ENCODE measurements at regions not wholly inside any gene's neighbourhood (a gene's known extent, or its start where the extent isn't known, plus 50 kb on each side); places are given as distances from the start of the nearest gene placed in this dataset.
"Not testable (repeated sequence)": the region's sequence is repeated elsewhere in the genome, so short reads cannot be mapped to it uniquely, and the experiment has no call there.

DNA sequence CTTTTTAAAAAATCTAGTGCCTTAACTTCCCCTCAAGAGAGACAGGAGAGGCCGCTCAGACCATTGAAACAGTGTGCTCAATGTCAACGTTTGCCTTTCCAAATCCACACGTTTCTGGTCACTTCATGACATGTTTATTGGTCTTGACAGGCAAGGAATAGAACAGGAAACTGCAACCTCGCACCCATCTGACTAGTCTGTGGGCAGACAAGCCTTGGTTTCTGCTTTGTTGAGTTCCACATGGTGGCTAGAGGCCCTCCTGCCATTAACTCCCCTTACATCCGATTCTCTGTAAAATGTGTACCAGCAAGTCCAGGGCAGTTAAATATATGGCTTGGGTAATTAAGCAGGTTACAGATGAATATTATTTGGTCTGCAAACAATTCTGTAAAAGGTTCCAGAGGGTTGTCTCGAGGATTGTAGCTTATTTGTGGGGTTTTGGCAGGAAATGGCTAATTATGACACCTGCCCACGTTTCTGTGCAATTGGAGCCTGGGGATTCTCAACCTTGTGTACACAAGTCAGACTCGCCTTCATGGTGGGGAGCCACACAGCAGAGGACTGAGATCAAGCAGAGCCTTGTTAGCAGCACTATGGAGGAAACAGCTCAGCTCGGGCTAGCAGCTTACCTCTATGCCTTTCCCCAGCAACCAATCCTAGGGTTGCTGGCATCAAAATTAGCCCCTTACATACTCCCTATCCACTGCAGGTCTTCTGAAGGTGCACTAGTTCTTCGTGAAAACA lies 317.5 kb upstream of the IGF1R start:
- DNase-seq: no peak

DNA sequence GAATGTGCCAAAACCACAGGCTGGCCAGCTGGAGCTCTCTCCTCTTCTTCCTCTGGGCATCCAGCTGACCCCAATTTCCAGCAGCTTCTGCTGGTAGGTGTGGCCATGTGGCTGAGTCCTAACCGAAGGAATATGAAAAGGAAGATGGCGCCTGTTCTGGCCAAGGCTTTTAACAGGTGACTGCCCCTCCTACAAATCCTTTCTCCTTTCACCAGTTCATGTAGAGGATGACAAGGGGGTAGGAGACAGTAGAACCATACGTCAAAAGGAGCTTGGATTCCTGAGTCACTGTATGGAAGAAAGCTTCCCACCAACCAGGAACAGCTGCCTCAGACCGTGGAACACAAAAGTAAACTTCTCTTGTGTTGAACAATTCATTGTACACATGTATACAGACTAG lies 316.7 kb upstream of the IGF1R start:
- no peak for DNase-seq

DNA sequence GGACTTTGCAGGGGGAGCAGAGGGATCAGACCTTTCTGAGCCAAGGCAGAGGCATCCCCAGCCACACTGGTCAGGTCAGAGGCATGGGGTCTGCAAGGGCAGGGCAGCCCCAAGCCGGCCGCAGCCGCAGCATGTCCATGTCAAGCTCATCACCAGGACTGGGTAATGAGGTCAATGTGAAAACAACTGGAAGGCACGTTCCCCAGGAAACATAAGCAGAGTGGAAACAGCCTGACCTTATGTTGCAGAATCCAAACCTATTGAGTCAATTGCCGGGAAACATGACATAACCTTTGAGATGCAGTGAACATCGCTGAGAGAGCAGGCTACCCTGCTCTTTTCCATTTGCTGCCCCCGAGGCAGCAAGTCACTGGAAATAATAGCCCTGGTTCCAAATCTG lies 315.1 kb upstream of the IGF1R start:
- no peak for DNase-seq

DNA sequence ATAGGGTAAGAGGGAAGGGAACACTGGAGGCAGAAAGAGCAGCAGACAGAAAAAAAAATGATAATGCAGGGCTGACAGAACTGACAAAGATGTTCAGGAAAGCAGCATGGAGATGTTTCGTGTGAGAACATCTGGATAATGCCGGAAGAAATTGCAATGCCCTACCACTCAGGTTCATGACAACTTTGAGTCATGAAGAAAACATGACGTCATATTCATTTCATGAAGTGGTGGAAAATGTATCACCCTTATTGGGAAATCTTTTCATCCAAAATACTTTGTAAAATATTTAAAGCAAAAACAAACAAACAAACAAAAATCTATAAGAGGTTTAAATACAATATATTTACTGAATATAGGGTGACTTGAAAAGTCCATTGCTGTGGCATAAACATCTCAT lies 305.4 kb upstream of the IGF1R start:
- no peak for DNase-seq

DNA sequence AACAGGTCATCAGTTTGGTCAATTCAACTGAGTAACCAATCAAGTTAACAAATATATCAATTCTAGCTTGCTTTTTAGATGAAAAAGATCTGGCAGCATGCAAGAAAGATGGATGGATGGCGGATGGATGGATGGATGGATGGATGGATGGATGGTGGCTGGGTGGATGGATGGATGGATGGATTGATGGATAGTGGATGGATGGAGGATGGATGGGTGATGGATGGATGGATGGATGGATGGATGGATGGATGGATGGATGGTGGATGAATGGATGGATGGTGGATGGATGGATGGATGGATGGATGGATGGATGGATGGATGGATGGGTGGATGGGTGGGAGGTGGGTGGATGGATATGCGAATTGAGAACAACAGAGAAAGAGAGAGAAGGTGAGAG lies 303.7 kb upstream of the IGF1R start:
- DNase-seq: no peak

DNA sequence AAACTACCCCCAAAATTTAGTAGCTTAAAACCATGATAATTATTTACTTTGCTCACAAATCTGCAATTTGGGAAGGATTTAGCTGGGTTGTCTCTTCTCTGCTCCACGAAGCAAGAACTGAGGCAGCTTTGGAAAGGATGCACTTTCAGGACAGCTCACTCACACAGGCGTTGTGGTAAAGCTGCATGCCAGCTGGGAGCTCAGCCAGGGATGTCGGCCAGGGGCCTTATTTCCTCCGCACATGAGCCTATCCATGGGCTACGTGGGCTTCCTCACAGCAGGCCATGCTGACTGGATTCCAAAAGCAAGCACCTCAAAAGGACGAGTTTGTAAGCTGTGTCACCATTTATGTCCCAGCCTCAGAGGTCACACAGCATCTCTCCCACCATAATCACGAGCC lies 301.3 kb upstream of the IGF1R start:
- DNase-seq: no peak

DNA sequence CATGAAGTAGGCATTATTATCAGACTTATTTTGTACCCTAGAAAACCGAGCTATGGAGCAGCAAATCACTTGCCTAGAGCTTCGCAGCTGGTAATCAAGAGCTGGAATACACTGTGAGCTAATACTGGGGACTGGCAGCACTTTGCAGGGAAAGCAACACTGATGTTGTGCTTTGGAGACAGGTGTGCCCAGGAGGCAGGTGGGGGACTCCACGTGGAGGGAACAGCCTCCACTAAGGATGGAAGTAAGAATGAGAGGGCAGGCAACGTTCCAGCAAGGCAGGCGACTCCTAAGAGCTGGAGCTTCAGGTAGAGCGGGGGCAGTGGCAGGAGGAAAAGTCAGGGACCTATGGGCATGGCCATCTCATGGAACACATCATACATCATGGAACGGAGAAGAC lies 300.5 kb upstream of the IGF1R start:
- DNase-seq: no peak

DNA sequence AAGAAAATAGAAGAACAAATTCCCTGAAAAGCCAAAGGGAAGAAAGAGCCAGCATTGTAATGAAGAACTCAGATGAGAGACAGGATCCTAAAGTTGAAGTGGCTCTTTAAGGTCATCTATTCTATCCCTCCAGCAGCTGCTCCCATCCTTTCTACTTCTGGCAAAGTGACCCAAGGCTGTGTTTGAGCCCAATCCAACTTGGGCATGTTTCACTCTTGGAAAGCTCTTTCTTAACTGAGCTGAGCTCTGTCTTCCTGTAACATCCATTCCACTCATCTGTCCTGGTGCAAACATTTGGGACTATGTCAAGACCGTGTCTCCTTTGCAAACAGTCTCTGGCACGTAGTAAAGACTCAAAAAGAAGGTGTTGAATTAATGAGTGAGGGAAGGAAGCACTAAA lies 298.1 kb upstream of the IGF1R start:
- no peak for DNase-seq

DNA sequence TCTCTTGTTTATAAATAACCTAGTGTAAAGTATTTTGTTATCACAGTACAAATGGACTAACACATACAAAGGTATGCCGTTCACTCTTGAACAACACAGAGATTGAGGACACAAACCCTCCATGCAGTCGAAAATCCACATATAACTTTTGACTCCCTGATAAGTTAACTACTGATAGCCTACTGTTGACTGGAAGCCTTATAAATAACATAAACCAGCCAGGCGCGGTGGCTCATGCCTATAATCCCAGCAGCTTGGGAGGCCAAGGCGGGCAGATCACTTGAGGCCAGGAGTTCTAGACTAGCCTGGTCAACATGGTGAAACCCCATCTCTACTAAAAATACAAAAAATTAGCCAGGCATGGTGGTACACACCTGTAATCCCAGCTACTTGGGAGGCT lies 290.1 kb upstream of the IGF1R start:
- DNase-seq: not testable (repeated sequence)

DNA sequence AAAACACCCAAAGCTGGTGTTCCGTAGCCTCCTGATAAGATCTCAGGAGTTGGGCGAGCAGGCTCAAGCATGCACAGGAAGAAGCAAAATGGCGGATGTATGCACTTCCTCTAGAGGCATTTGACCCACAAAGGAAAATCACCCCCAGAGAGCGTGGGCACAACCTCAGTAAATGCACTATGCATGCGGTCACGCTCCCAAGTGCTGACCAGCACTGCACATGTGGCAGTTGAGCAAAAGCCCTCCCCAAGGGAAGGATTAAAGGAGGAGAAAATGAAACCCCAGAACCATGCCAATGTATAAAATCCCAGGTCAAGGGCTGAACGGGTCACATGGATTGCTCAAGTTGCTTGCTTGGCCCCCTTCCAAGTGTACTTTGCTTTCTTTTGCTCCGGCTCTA lies 289.4 kb upstream of the IGF1R start:
- no peak for DNase-seq

DNA sequence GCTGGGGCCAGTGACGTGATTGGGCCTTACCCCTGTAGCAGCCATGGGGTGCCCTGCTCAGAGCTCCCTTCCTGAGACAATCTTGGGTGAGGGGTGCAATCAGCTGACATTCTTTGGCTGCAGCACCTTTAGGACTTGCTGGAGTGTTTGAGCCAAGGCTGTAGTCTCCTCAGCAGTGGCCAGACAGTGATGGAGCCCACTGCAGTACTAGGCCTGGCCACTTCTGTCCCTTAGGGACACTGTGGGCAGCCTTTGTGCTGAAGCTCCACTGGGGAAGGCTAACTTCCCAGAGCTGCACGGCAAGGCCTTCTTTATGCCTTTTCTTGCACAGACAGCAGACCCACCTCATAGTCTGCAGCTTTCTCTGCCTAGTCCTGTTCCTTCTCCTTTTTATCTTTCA lies 284.9 kb upstream of the IGF1R start:
- no peak for DNase-seq

DNA sequence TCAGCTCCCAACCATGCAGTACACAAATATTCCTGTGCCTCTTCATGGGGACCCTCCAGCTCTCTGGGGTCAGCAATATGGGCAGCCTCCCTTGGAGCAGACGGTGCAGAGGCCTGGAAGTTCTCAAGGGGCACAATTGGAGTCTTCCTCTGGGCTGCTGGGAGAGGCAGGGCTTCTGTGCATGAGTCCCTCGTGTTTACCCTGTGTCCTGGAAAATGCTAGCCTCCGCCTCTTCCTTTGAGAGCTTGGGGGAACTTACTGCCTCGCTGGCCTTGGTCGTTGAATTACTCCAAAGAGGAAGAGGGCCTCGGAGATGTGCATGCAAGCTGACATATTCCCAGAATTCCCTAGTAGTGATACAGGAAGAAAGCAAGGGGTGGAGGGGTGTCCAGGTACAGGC lies 284.4 kb upstream of the IGF1R start:
- no peak for DNase-seq

DNA sequence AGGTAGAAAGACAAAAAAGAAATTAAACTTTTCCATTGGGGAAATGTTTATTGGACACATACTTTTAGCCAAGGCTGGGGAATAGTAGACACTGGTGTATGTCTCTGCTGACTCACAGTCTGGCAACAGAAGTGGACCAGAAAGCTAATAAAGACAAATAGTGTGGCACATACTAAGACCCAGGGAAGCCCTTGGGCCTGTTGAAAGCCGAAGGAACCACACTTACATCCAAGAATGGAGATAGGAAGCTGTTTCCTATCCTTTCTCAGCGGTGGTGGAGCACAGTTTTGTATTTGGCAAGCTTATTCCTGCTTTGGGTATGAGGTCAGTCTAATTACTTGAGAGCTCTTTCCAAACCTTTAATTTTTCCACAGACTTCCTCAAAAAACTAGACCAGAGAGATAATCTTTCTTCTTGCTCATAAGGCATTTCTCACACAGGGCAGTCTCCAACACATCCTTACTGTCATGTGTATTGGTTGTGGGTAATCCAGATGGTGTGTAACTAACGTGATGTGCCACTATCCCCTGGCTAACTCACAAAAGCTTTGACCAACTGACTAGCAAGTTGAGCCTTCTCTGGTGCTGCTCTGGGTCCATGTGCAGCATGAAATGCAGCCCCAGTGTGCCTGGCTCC lies 279.1 kb upstream of the IGF1R start:
- DNase-seq: no peak

DNA sequence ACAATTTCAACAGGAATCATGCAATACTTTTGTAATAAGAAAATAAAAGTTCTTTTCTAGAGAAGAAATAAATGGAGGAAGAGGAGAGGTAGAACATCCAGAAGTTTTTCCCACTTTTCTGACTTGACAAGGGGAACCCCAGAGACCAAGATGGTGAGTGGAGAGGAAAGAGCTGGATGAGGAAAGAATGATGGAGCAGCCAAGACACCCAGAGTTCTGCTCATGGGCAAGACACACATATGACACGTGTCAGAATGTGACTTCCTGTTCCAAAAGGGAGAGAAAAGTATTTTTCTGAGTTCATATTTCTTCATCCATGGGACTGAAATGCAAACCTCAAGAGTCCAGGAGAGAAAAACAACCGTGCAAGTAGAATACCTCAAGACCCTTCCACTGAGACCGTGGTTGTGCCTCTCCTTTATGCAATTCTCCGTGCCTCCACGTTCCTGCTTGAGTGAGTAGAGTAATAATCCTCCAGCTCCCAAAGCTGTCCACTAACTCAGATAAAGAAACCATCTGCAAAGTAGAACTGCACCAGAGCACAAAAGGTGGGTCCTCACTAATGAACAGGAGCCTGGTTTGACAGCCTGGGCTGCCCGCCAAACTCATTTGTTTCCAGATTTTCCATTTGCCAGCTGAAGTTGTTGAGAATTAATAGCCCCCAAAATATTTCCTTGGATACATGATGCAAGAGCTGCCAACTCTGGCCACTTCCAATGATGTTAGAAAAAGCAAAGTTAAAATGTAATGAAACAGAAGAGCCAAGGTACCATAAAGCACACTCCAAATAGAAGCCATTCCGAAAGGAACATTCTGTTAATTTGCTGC lies 272.6 kb upstream of the IGF1R start:
- no peak for DNase-seq

DNA sequence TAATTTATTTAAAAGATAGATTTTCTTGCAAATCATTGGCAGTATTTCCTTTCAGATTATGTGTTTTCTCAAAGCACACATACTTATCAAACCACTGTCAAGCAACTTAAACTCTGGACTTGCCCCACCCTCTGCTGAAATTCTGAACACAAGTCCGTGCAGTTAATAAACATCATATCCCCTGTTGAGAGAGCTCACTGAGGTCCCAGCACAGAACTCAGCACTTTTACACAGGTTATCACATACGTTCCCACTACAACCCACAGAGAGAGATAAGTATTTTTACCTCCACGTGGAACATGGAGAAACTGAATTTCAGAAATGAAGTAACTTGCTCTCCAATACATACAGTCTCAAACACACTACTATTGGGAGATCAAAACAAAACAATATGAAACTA lies 267.6 kb upstream of the IGF1R start:
- DNase-seq: no peak

DNA sequence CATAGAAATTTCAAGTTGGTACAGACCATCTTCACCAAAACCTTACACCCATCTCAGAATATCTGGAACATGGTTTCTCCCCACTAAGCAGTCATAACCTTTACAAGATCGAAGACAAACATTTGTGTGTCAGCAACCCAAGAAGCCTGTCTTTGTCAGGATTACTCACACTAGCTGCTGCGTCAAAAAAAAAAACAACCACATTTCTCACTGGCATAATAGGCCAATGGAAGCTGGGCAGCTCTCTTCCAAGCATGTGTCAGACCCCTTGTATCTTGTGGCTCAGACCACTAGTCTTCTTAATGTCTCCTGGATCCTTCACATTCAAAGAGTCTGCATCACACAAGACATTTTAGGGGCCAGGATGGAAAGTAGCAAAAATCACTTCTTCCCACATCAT lies 266.9 kb upstream of the IGF1R start:
- DNase-seq: no peak

DNA sequence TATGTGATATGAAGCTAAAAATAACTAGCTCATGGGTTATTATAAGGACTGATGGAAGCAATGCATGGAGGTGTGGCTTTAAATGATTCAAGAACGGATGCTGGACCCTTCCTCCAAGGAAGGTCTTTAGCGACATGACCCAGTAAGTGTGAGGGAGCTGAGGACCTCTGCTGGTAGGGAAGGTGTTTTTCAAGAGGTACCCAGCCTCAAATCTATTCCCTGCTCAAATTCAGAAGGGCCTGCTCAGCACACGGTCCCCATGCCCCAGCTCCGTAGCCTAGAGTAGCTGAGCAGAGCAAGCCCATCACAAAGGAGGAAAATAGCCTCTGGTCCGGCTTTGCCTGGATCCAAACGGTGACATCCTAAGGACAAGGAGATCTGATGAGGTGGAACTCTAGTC lies 266.2 kb upstream of the IGF1R start:
- DNase-seq: no peak

DNA sequence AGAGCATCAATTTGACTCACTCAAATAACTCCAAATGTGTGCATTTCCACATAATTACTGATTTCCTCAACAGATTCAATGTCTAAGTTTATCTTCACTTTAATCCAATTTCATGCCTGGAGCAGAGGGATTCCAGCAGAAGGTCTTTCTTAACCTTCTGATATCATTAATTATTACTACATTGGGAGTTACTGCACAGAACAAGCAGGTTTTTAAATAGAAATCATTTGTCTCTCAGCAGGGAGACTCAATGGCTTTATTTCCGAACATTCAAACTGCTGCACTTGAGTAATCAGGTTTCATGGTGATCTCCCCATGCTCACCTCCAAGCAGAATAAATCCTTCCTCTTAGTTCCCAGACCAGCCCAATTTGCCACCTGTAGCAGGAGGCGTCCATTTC lies 264.8 kb upstream of the IGF1R start:
- no peak for DNase-seq

DNA sequence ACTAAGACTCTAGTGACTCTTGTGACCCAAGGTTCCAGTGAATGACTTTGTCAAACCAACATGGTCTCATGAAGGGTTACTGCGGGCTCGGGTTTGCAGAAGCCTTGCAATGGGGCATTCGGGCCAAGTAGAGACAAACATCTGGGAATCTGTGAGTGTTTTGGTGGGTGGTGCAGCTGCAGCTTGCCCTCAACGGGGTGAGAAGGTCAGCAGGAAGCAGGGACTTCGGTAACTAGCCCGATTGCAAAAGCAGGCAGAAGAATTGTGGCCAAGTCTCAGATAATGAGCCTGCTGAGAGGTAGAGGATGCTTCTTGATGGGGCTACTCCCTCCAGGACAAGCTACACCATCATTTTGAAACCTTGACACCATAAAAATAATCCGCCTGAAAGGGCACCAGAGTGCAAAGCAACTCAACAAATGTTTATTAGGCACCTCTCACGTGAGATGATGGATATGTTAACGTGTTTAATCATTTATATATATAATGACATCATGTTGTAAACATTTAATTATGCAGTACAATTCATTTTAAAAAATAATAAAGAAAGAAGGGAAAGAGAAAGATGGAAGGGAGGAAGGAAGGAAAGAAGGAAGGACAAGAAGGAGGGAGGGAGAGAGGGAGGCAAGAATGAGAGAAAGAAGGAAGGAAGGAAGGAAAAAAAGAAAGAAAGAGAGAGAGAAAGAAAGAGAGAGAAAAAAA lies 263.9 kb upstream of the IGF1R start:
- DNase-seq: no peak

DNA sequence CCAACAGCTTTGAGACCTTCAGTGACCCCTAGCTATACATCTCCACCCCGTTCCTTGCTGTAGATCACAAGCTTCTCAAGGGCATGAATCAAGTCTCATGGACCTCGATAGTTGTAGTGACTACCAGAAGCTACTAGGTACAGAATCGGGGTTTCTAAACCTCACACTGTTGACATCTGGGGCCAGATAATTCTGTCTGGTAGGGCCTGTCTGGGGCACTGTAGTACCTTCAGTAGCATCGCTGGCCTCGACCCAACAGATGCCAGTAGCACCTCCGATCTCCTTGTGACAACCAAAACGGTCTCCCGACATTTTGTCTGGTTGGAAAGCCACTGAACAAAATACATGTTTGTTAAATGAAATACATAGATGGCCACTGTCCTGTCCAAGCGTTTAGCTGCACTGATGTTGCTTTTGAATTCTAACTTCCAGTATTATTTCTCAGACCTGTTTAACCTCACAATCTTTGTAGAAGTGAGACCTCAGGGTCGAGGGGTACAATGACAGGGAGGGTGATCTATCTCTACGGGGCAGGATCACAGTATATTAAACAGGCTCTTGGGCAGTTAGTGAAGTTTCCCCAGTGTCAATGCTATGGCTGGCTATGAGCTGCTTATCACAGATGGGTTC lies 262.5 kb upstream of the IGF1R start:
- DNase-seq: no peak

DNA sequence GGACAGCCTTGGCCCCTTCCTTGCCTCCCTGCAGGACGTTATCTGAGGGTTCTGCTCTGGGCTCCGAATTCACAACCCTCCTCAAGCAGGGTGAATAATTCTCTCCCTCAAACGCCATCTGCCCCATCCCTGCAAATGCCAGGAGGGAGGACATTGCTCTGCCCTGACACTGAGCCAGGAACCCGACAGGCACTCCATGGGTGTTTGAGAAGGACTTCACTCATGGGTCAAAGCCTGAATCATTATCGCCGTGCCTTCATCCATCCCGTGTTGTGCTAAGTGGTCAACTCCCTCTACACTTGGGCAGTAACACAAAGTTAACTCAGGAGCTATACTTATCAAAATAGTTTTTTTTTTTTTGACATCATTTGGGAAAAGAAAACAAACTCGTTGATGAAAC lies 261.8 kb upstream of the IGF1R start:
- no peak for DNase-seq

DNA sequence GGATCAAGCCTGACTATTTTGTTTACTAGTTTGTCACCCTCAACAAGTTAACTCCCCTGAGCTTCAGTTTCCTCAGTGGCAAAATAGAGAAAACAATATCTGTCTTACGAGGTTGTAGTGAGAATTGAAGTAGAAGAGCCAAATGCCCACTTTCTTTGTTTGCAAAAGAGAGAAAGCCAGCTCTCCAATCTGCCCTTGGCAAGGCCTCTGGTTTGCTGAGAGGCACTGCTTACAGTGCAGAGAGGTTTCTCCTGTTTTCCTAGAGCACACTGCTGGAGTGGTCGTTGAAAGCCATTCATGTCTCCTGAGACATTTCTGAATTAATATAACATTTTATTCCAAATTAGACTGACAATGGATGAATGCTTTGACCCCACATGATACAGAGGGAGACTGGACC lies 260.5 kb upstream of the IGF1R start:
- no peak for DNase-seq

DNA sequence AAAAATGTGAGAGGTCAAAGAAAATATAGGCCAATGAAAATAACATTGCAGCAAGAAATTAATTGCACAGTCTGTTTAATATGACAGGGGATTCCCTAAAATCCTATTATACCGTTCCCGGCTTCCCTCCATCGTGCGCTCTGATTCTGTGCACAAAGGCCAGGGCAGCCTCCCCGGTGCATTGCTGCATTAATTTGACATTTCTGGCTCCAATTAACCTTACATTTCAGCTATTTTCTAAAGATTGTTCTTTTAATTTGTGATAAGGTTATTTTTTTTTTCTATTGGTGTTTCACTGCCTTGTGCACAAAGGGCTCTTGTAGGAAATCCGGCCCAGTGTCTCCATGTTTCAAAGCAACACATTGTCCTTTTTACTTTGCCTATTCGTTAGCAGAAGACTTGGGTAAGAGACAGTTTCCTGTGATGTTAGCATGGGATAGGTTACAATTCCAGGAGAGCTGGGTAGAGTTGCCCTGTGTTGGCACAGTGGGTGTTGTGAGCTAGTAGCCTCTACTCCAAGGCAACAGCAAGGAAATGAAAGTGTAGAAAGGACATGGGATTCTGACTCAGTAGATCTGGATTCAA lies 257.3 kb upstream of the IGF1R start:
- no peak for DNase-seq
